ENCODE measurements at regions not wholly inside any gene's neighbourhood (a gene's known extent, or its start where the extent isn't known, plus 50 kb on each side); places are given as distances from the start of the nearest gene placed in this dataset.
"Not testable (repeated sequence)": the region's sequence is repeated elsewhere in the genome, so short reads cannot be mapped to it uniquely, and the experiment has no call there.

GRCh38 chr2:113386780-113387433 lies 50.6 kb upstream of the ZNG1B start:
- DNase-seq (ENCODE audit: low read depth); H3K4me3 ChIP-seq (ENCODE audit: low read depth, low read length): not testable (repeated sequence)

GRCh38 chr2:113379621-113380020 lies 57.9 kb upstream of the ZNG1B start:
- DNase-seq (ENCODE audit: low read depth); H3K4me3 ChIP-seq (ENCODE audit: low read depth, low read length): not testable (repeated sequence)

GRCh38 chr2:113376913-113377445 lies 60.5 kb upstream of the ZNG1B start:
- TF ChIP-seq CTCF (IDR thresholded peaks at IDR 0.05; ENCODE audit: low read depth, low read length) (no peak), MYC (IDR thresholded peaks at IDR 0.05; ENCODE audit: low read depth, low read length) (no peak), POLR2A (IDR thresholded peaks at IDR 0.05; ENCODE audit: extremely low read depth, insufficient read length) (no peak), MAX (IDR thresholded peaks at IDR 0.05; ENCODE audit: low read depth, low read length) (no peak)
- DNase-seq (ENCODE audit: low read depth), result no peak
- no peak overlapping the region for H3K4me3 ChIP-seq (ENCODE audit: low read depth, low read length)

GRCh38 chr2:113376253-113376912 lies 61.1 kb upstream of the ZNG1B start:
- TF ChIP-seq CTCF (IDR thresholded peaks at IDR 0.05; ENCODE audit: low read depth, low read length) (no peak), POLR2A (IDR thresholded peaks at IDR 0.05; ENCODE audit: extremely low read depth, insufficient read length) (no peak)
- no peak overlapping the region for H3K4me3 ChIP-seq (ENCODE audit: low read depth, low read length)

GRCh38 chr2:113374857-113375256 lies 62.6 kb upstream of the ZNG1B start:
- DNase-seq (ENCODE audit: low read depth), result peak; percentile 32
- H3K4me3 ChIP-seq (ENCODE audit: low read depth, low read length), result not testable (repeated sequence)

More at GRCh38 chr2:113376253-113376912, 61.1 kb upstream of the ZNG1B start:
- no peak for DNase-seq (ENCODE audit: low read depth)

GRCh38 chr2:113372258-113372834 lies 65.1 kb upstream of the ZNG1B start:
- not testable (repeated sequence) for H3K4me3 ChIP-seq (ENCODE audit: low read depth, low read length); DNase-seq (ENCODE audit: low read depth)

GRCh38 chr2:113370478-113371091 lies 66.9 kb upstream of the ZNG1B start:
- TF ChIP-seq POLR2A (IDR thresholded peaks at IDR 0.05; ENCODE audit: extremely low read depth, insufficient read length) (no peak), MAX (IDR thresholded peaks at IDR 0.05; ENCODE audit: low read depth, low read length) (peak; percentile 29), MYC (IDR thresholded peaks at IDR 0.05; ENCODE audit: low read depth, low read length) (peak; percentile 24; the same call in 1 of the 2 replicates), CTCF (IDR thresholded peaks at IDR 0.05; ENCODE audit: low read depth, low read length) (peak; percentile 55)
- DNase-seq (ENCODE audit: low read depth), result peak; percentile 82
- H3K4me3 ChIP-seq (ENCODE audit: low read depth, low read length), result no peak overlapping the region

GRCh38 chr2:113370030-113370429 lies 67.5 kb upstream of the ZNG1B start:
- DNase-seq (ENCODE audit: low read depth), result no peak

GRCh38 chr2:113368581-113368980 lies 68.9 kb upstream of the ZNG1B start:
- not testable (repeated sequence) for DNase-seq (ENCODE audit: low read depth); H3K4me3 ChIP-seq (ENCODE audit: low read depth, low read length)

More at GRCh38 chr2:113370030-113370429, 67.5 kb upstream of the ZNG1B start:
- no peak for TF ChIP-seq CTCF (IDR thresholded peaks at IDR 0.05; ENCODE audit: low read depth, low read length)
- TF ChIP-seq POLR2A (IDR thresholded peaks at IDR 0.05; ENCODE audit: extremely low read depth, insufficient read length), result no peak
- no peak for TF ChIP-seq MAX (IDR thresholded peaks at IDR 0.05; ENCODE audit: low read depth, low read length)
- H3K4me3 ChIP-seq (ENCODE audit: low read depth, low read length), result no peak overlapping the region

- H3K4me3 ChIP-seq (ENCODE audit: low read depth, low read length); DNase-seq (ENCODE audit: low read depth): not testable (repeated sequence)
Measured at GRCh38 chr2:113366821-113367220, 70.7 kb upstream of the ZNG1B start.

GRCh38 chr2:113365791-113366190 lies 71.7 kb upstream of the ZNG1B start:
- H3K4me3 ChIP-seq (ENCODE audit: low read depth, low read length), result not testable (repeated sequence)
- peak; percentile 45 for DNase-seq (ENCODE audit: low read depth)
